Choroid plexus epithelial cell (primary cell): ENCODE measurements at regions not wholly inside any gene's neighbourhood (a gene's known extent, or its start where the extent isn't known, plus 50 kb on each side); places are given as distances from the start of the nearest gene placed in this dataset.

ENCODE experiments used
- DNase-seq: peaks from one replicate; pipeline ENCODE4 v3.0.0-alpha.2; 2010; ENCODE audit warnings: low read depth
- H3K4me3 ChIP-seq: 2 replicates; pipeline ENCODE4 v1.5.1; 2011; ENCODE audit warnings: low read depth, mild to moderate bottlenecking, control low read depth, low read length, moderate library complexity
- CTCF ChIP-seq: conservative IDR thresholded peaks from 2 replicates; pipeline ENCODE4 v1.5.1; 2011; ENCODE audit warnings: low read depth, mild to moderate bottlenecking, control low read depth, inconsistent platforms, low read length, moderate library complexity

- H3K4me3 ChIP-seq = no peak overlapping the region
- TF ChIP-seq CTCF = no peak
- no peak for DNase-seq
These were observed 408.6 kb downstream of the PRDM2 start for GRCh38 chr1:14108356-14109275.

- H3K4me3 ChIP-seq = no peak overlapping the region
- no peak for TF ChIP-seq CTCF
- no peak for DNase-seq
These were observed 409.3 kb downstream of the PRDM2 start for GRCh38 chr1:14109276-14109635.

- H3K4me3 ChIP-seq = no peak overlapping the region
- DNase-seq = no peak
- TF ChIP-seq CTCF = no peak
These were observed 410.1 kb downstream of the PRDM2 start for GRCh38 chr1:14110040-14110439.

- H3K4me3 ChIP-seq = no peak overlapping the region
- DNase-seq = no peak
- no peak for TF ChIP-seq CTCF
These were observed 411.1 kb downstream of the PRDM2 start for GRCh38 chr1:14111121-14111520.

- TF ChIP-seq CTCF = no peak
- DNase-seq = no peak
- H3K4me3 ChIP-seq = no peak overlapping the region
These were observed 412.6 kb downstream of the PRDM2 start for GRCh38 chr1:14112613-14113012.

GRCh38 chr1:14113271-14113670, 413.3 kb downstream of the PRDM2 start:
- no peak for TF ChIP-seq CTCF
- no peak overlapping the region for H3K4me3 ChIP-seq
- DNase-seq = no peak
